ENCODE measurements at regions not wholly inside any gene's neighbourhood (a gene's known extent, or its start where the extent isn't known, plus 50 kb on each side); places are given as distances from the start of the nearest gene placed in this dataset.

DNA sequence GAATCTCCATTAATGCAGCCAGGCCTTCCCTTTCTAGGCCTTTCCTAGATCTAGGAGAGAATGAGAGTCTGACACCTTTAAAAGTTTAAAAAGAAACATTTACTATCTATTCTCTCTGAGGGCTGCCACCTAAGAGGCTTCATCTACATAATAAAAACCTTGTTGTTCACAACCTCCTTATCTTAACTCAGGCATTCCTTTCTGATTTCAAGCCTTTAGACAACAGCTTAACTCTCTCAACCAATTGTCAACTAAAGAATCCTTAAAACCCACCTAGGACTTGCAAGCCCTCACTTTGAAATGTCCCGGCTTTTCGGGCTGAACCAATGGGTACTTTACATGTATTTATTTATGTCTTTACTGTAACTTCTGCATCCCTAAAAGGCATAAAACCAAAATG lies 64.3 kb upstream of the RET start:
- DNase-seq = no peak

DNA sequence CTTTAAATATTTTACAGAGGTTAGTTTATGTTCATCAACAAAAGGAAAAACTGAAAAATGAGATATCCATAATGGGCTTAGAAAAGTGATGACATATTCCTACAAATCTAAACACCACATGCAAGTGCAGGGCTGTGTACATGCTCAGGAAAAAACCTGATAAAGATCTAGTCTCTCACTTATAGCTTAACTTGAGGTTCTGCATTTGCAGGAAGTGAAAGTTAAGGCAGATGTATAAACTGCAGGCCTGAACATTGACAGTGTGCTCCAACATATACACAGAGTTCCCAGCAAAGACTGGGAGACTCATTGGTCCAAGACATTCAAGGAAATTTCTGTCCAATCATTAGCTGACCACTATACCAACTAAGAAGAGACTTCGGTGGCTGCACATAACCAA lies 63.8 kb upstream of the RET start:
- DNase-seq = no peak

DNA sequence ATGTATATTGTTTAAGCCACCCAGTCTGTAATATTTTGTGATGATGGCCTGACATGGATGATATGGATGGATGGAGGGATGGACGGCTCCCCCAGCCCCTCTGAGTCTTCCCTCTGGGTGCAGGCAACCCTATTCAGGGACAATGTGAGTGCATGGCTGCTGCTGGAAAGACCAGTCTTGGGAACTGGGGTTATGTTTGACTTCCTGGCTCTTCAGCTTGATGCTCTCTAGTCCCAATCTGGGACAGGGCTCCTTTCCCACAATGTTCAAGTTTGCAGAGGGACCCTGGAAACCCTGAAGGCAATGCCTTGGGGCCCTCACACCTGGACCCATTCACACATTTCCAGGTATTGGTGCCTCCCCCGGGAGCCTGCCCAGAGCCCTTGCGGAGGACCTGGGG lies 52.3 kb upstream of the RET start:
- no peak for DNase-seq

DNA sequence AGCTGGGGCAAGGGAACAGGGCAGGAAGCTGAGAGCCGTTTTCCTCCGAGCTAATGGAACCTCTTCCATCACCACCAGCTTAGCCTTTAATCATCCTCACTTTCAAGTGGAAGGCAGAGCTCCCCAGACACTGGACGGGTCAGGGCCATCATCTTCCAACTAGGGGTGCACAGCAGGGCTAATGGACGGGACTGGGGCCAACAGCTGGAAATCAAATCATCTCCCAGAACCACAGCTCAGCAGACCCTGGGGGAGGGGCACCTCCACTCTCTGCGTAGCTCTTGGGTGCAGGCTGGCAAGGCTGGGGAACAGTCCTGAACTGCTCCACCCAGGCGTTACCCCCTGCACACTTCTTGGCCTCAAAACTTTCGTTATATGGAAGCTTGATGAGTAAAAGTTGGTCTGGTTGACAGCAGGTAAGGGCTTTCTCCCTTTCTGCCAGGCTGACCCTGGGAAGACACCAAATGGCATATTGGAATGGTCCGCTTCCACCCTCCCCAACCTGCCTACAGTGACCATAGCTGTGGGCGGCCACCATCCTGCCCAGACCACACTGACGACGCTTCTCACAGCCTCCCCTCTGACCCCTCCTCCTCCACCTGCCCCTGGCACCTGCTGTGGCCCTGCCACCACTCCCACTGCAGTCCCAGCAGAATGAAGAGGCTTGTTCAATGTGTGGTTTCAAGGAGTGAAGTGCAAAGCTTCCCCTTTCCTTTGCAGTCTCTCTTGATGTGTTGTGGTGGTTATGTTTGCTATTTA lies 51.7 kb upstream of the RET start:
- no peak for DNase-seq

DNA sequence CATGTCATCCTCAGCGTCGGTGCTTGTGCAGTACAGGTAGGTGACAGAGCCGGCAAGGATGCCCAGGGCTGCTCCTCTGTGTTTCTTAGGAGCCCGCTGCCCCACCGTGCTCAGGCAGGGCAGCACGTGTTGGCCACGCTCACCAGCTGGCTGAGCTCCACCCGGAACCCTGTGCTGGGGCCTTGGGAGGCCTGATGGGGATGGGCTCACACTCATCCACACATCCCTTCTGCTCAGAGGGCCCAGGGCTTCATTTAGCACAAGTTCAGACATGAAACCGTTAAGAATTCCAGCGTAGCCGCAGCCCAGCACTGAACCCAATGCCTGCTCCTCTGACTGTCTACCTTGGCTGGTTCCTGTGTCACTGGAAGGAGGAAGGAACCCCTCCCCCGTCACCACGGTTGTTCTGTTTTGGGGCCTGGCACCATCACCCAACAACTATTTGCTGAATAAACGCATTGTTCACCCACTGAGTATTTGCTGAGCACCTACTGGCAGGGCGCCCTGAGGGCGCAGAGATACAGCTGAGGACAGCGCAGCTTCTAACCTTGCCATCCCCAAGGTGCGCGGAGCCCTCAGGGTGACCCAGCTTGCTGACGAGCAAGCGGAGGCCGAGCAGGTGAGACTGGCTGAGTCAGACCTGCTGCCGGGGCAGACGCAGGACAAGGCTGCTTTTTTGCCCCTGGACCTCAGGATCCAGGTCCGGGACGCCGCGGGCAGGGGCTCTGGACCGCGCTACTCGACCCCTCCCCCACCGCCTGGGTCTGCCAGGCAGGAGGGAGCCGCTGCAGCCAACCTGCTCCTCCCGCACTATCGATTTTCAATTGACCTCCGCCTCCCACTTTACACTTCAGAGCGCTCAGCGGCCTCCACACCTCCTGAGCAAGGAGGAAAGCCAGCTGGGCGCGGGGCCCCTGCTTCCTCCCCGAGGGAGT lies 50.6 kb upstream of the RET start:
- no peak for DNase-seq

All from NCI-H1436 (cell line).